ENCODE measurements at regions not wholly inside any gene's neighbourhood (a gene's known extent, or its start where the extent isn't known, plus 50 kb on each side); places are given as distances from the start of the nearest gene placed in this dataset.
"Not testable (repeated sequence)": the region's sequence is repeated elsewhere in the genome, so short reads cannot be mapped to it uniquely, and the experiment has no call there.

GRCh38 chr9:84517026-84517425 is 152.5 kb upstream of the NTRK2 start:
- Histone ChIP-seq H3K36me3 (replicated peaks; ENCODE audit: insufficient read depth, low read depth) (no peaks in the 10 kb centered on the region), H3K27me3 (no peaks in the 10 kb centered on the region), H3K4me2 (no peak overlapping the region), H3K4me1 (ENCODE audit: insufficient read depth) (peaks cover 13% of the 10 kb centered on the region), H3K27ac (no peak overlapping the region), H4K20me1 (ENCODE audit: insufficient read depth, poor library complexity, severe bottlenecking) (no peaks in the 10 kb centered on the region), H3K9me2 (replicated peaks; ENCODE audit: insufficient read depth) (no peaks in the 10 kb centered on the region), H2AFZ (no peak overlapping the region), H3K79me2 (no peaks in the 10 kb centered on the region), H3K4me3 (no peak overlapping the region), H3K9me3 (ENCODE audit: low read depth) (no peaks in the 10 kb centered on the region)
- DNase-seq (ENCODE audit: low spot score) = no peak
- TF ChIP-seq CTCF (IDR thresholded peaks at IDR 0.05; ENCODE audit: poor library complexity) (no peak), EZH2 (IDR thresholded peaks at IDR 0.05; ENCODE audit: borderline replicate concordance) (no peak), EZH2phosphoT487 (IDR thresholded peaks at IDR 0.05; ENCODE audit: low read depth, severe bottlenecking, unreplicated experiment) (no peak)
- WGBS (ENCODE audit: low lambda C conversion rate, missing lambda C conversion rate) = 60% methylated on average over 5 of the region's 5 CpGs

- no peaks in the 10 kb centered on the region for H3K27me3 ChIP-seq
- no peak for TF ChIP-seq EZH2 (IDR thresholded peaks at IDR 0.05; ENCODE audit: borderline replicate concordance)
- TF ChIP-seq CTCF (IDR thresholded peaks at IDR 0.05; ENCODE audit: poor library complexity) = no peak
- TF ChIP-seq EZH2phosphoT487 (IDR thresholded peaks at IDR 0.05; ENCODE audit: low read depth, severe bottlenecking, unreplicated experiment) = no peak
- no peaks in the 10 kb centered on the region for H4K20me1 ChIP-seq (ENCODE audit: insufficient read depth, poor library complexity, severe bottlenecking)
- no peak for DNase-seq (ENCODE audit: low spot score)
- H3K9me2 ChIP-seq (replicated peaks; ENCODE audit: insufficient read depth) = no peaks in the 10 kb centered on the region
- no peak overlapping the region for H3K4me3 ChIP-seq
- H3K27ac ChIP-seq = no peak overlapping the region
- H3K4me2 ChIP-seq = no peak overlapping the region
- H3K36me3 ChIP-seq (replicated peaks; ENCODE audit: insufficient read depth, low read depth) = no peaks in the 10 kb centered on the region
- no peak overlapping the region for H2AFZ ChIP-seq
- WGBS (ENCODE audit: low lambda C conversion rate, missing lambda C conversion rate) = 72% methylated on average over 5 of the region's 5 CpGs
- no peaks in the 10 kb centered on the region for H3K9me3 ChIP-seq (ENCODE audit: low read depth)
- no peaks in the 10 kb centered on the region for H3K4me1 ChIP-seq (ENCODE audit: insufficient read depth)
- H3K79me2 ChIP-seq = no peaks in the 10 kb centered on the region
Observed at GRCh38 chr9:84519413-84519812, 150.1 kb upstream of the NTRK2 start.

- no peak for DNase-seq (ENCODE audit: low spot score)
- Histone ChIP-seq H3K9me2 (replicated peaks; ENCODE audit: insufficient read depth) (no peaks in the 10 kb centered on the region), H3K4me2 (no peak overlapping the region), H3K27ac (no peak overlapping the region), H3K9me3 (ENCODE audit: low read depth) (no peaks in the 10 kb centered on the region), H4K20me1 (ENCODE audit: insufficient read depth, poor library complexity, severe bottlenecking) (no peaks in the 10 kb centered on the region), H3K4me3 (no peak overlapping the region), H2AFZ (no peak overlapping the region), H3K36me3 (replicated peaks; ENCODE audit: insufficient read depth, low read depth) (no peaks in the 10 kb centered on the region), H3K79me2 (no peaks in the 10 kb centered on the region), H3K4me1 (ENCODE audit: insufficient read depth) (no peaks in the 10 kb centered on the region), H3K27me3 (no peaks in the 10 kb centered on the region)
- TF ChIP-seq EZH2phosphoT487 (IDR thresholded peaks at IDR 0.05; ENCODE audit: low read depth, severe bottlenecking, unreplicated experiment) (no peak), CTCF (IDR thresholded peaks at IDR 0.05; ENCODE audit: poor library complexity) (no peak), EZH2 (IDR thresholded peaks at IDR 0.05; ENCODE audit: borderline replicate concordance) (no peak)
- 57% methylated on average over 3 of the region's 3 CpGs for WGBS (ENCODE audit: low lambda C conversion rate, missing lambda C conversion rate)
Observed at GRCh38 chr9:84521208-84521607, 148.3 kb upstream of the NTRK2 start.

DNA sequence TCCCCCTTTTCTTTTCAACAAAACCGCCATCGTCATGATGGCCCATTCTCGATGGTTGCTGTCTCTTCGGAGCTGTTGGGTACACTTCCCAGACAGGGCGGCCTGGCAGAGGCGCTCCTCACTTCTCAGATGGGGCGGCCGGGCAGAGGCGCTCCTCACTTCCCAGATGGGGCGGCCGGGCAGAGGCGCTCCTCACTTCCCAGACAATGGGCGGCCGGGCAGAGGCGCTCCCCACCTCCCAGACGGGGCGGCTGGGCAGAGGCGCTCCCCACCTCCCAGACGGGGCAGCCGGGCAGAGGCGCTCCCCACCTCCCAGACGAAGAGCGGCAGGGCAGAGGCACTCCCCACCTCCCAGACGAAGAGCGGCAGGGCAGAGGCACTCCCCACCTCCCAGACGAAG is 143.3 kb upstream of the NTRK2 start:
- H3K27ac ChIP-seq; H4K20me1 ChIP-seq (ENCODE audit: insufficient read depth, poor library complexity, severe bottlenecking); H3K27me3 ChIP-seq; H3K9me2 ChIP-seq (replicated peaks; ENCODE audit: insufficient read depth); DNase-seq (ENCODE audit: low spot score); H2AFZ ChIP-seq; H3K4me1 ChIP-seq (ENCODE audit: insufficient read depth); H3K36me3 ChIP-seq (replicated peaks; ENCODE audit: insufficient read depth, low read depth); H3K9me3 ChIP-seq (ENCODE audit: low read depth); H3K79me2 ChIP-seq; H3K4me2 ChIP-seq; H3K4me3 ChIP-seq: not testable (repeated sequence)
- WGBS (ENCODE audit: low lambda C conversion rate, missing lambda C conversion rate) = 99% methylated on average over 13 of the region's 26 CpGs

DNA sequence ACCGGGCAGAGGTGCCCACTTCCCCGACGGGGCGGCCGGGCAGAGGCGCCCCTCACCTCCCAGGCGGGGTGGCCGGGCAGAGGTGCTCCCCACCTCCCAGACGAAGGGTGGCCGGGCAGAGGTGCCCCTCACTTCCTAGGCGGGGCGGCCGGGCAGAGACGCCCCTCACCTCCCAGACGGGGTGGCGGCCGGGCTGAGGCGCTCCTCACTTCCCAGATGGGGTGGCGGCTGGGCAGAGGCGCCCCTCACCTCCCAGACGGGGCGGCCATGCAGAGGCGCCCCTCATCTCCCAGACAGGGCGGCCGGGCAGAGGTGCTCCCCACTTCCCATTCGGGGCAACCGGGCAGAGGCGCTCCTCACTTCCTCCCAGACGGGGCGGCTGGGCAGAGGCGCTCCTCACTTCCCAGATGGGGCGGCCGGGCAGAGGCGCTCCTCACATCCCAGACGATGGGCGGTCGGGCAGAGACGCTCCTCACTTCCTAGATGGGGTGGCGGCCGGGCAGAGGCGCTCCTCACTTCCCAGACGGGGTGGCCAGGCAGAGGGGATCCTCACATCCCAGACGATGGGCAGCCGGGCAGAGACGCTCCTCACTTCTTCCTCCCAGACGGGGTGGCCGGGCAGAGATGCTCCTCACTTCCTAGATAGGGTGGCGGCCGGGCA is 142.3 kb upstream of the NTRK2 start:
- H3K4me2 ChIP-seq; H3K4me1 ChIP-seq (ENCODE audit: insufficient read depth); H3K27ac ChIP-seq; H4K20me1 ChIP-seq (ENCODE audit: insufficient read depth, poor library complexity, severe bottlenecking); H3K4me3 ChIP-seq; H3K9me3 ChIP-seq (ENCODE audit: low read depth); DNase-seq (ENCODE audit: low spot score); H3K79me2 ChIP-seq; H3K27me3 ChIP-seq; H2AFZ ChIP-seq; H3K36me3 ChIP-seq (replicated peaks; ENCODE audit: insufficient read depth, low read depth); H3K9me2 ChIP-seq (replicated peaks; ENCODE audit: insufficient read depth): not testable (repeated sequence)
- WGBS (ENCODE audit: low lambda C conversion rate, missing lambda C conversion rate) = 100% methylated on average over 8 of the region's 49 CpGs

DNA sequence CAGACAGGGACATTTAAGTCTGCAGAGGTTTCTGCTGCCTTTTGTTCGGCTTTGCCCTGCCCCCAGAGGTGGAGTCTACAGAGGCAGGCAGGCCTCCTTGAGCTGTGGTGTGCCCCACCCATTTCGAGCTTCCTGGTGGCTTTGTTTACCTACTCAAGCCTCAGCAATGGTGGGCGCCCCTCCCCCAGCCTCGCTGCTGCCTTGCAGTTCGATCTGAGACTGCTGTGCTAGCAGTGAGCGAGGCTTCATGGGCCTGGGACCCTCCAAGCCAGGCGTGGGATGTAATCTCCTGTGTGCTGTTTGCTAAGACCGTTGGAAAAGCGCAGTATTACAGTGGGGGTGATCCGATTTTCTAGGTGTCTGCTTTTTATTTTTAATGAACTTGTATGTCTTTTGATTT is 133.6 kb upstream of the NTRK2 start:
- not testable (repeated sequence) for H2AFZ ChIP-seq; H4K20me1 ChIP-seq (ENCODE audit: insufficient read depth, poor library complexity, severe bottlenecking); H3K27me3 ChIP-seq

More for the DNA sequence above, 133.6 kb upstream of the NTRK2 start:
- H3K4me1 ChIP-seq (ENCODE audit: insufficient read depth); H3K4me2 ChIP-seq; DNase-seq (ENCODE audit: low spot score); H3K27ac ChIP-seq; H3K9me3 ChIP-seq (ENCODE audit: low read depth); H3K79me2 ChIP-seq; H3K36me3 ChIP-seq (replicated peaks; ENCODE audit: insufficient read depth, low read depth); H3K9me2 ChIP-seq (replicated peaks; ENCODE audit: insufficient read depth); H3K4me3 ChIP-seq: not testable (repeated sequence)
- WGBS (ENCODE audit: low lambda C conversion rate, missing lambda C conversion rate) = 49% methylated on average over 10 of the region's 10 CpGs
